ENCODE measurements at regions not wholly inside any gene's neighbourhood (a gene's known extent, or its start where the extent isn't known, plus 50 kb on each side); places are given as distances from the start of the nearest gene placed in this dataset.
"Not testable (repeated sequence)": the region's sequence is repeated elsewhere in the genome, so short reads cannot be mapped to it uniquely, and the experiment has no call there.

- no peak for DNase-seq
Observed at GRCh38 chr5:99553211-99553810, 624.5 kb upstream of the CHD1 start.

GRCh38 chr5:99544356-99544755, 615.5 kb upstream of the CHD1 start:
- DNase-seq: no peak

GRCh38 chr5:99543841-99544240, 615.0 kb upstream of the CHD1 start:
- DNase-seq: no peak

- DNase-seq: not testable (repeated sequence)
Observed at GRCh38 chr5:99534241-99534640, 605.4 kb upstream of the CHD1 start.

- DNase-seq: not testable (repeated sequence)
Observed at GRCh38 chr5:99521666-99522065, 592.9 kb upstream of the CHD1 start.

GRCh38 chr5:99515864-99516490, 587.2 kb upstream of the CHD1 start:
- not testable (repeated sequence) for DNase-seq

GRCh38 chr5:99510237-99510866, 581.5 kb upstream of the CHD1 start:
- not testable (repeated sequence) for DNase-seq

GRCh38 chr5:99509064-99509463, 580.3 kb upstream of the CHD1 start:
- not testable (repeated sequence) for DNase-seq

GRCh38 chr5:99495456-99495855, 566.6 kb upstream of the CHD1 start:
- not testable (repeated sequence) for DNase-seq

GRCh38 chr5:99478450-99478849, 549.6 kb upstream of the CHD1 start:
- not testable (repeated sequence) for DNase-seq

- not testable (repeated sequence) for DNase-seq
Observed at GRCh38 chr5:99473328-99473727, 544.5 kb upstream of the CHD1 start.

GRCh38 chr5:99471726-99472125, 542.9 kb upstream of the CHD1 start:
- not testable (repeated sequence) for DNase-seq

- not testable (repeated sequence) for DNase-seq
Observed at GRCh38 chr5:99471178-99471577, 542.4 kb upstream of the CHD1 start.

GRCh38 chr5:99470636-99471035, 541.8 kb upstream of the CHD1 start:
- not testable (repeated sequence) for DNase-seq

GRCh38 chr5:99460701-99461100, 531.9 kb upstream of the CHD1 start:
- DNase-seq: no peak

- DNase-seq: no peak
Observed at GRCh38 chr5:99453196-99453595, 524.4 kb upstream of the CHD1 start.

GRCh38 chr5:99449786-99450185, 521.0 kb upstream of the CHD1 start:
- no peak for DNase-seq

- DNase-seq: no peak
Observed at GRCh38 chr5:99445805-99446204, 517.0 kb upstream of the CHD1 start.

- no peak for DNase-seq
Observed at GRCh38 chr5:99441235-99441634, 512.4 kb upstream of the CHD1 start.

- DNase-seq: no peak
Observed at GRCh38 chr5:99438619-99439018, 509.8 kb upstream of the CHD1 start.

GRCh38 chr5:99437986-99438385, 509.2 kb upstream of the CHD1 start:
- DNase-seq: no peak

GRCh38 chr5:99423396-99423795, 494.6 kb upstream of the CHD1 start:
- DNase-seq: not testable (repeated sequence)

- DNase-seq: not testable (repeated sequence)
Observed at GRCh38 chr5:99418640-99419039, 489.8 kb upstream of the CHD1 start.

- not testable (repeated sequence) for DNase-seq
Observed at GRCh38 chr5:99410386-99410785, 481.6 kb upstream of the CHD1 start.
